ENCODE measurements at regions not wholly inside any gene's neighbourhood (a gene's known extent, or its start where the extent isn't known, plus 50 kb on each side); places are given as distances from the start of the nearest gene placed in this dataset.

DNA sequence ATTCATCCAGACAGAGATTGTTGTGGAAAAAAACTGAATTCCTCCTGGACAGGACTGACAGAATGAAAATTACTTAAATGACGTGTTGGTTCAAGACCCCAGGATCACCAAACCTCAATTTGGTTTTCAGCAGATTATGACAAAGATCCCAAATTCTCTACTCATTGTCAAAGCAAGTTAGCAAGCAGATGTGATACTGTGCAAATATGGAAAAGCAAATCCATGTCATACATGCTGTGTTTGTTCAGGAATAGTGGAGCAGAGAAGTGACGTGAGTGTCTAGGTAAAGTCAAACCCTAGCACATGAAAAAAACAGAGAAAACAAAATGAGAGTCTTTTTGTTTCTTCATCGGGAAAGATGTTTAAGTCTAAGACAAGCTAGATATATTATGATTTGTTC lies 169.2 kb upstream of the NBEA start:
- TF ChIP-seq, protein P1, sequence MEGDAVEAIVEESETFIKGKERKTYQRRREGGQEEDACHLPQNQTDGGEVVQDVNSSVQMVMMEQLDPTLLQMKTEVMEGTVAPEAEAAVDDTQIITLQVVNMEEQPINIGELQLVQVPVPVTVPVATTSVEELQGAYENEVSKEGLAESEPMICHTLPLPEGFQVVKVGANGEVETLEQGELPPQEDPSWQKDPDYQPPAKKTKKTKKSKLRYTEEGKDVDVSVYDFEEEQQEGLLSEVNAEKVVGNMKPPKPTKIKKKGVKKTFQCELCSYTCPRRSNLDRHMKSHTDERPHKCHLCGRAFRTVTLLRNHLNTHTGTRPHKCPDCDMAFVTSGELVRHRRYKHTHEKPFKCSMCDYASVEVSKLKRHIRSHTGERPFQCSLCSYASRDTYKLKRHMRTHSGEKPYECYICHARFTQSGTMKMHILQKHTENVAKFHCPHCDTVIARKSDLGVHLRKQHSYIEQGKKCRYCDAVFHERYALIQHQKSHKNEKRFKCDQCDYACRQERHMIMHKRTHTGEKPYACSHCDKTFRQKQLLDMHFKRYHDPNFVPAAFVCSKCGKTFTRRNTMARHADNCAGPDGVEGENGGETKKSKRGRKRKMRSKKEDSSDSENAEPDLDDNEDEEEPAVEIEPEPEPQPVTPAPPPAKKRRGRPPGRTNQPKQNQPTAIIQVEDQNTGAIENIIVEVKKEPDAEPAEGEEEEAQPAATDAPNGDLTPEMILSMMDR (conservative IDR thresholded peaks at IDR 0.05; ENCODE audit: low read depth): no peak
- CTCF ChIA-PET: no interaction called here
- DNase-seq (ENCODE audit: low spot score): no peak
- POLR2A ChIA-PET (ENCODE audit: low non-redundant PET): no interaction called here
- no peak overlapping the region for H3K27ac ChIP-seq

DNA sequence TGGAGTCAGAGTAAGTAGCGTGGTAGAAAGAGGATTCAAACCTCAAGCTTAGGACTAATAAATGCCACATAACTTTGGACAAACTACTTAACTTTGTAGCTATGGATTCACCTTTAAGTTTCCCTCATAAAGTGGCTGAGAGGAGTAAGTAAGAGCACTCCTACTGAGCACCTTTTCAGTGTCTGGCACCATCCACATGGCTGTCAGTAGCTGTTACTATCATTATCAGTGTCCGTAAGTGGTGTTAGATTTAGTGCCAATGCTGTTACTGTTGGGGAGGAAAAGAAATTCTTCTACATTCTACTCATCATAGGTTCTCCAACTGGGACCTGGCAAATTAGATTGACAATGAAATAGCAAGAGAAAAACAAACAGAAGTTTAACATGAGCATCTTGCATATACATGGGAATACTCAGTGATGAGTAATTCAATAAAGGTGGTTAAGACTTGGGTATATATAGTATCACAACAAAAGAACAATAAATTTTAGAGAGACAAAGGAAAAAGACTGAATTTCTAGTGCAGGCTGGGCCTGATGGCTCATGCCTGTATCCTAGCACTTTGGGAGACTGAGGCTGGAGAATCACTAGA lies 165.6 kb upstream of the NBEA start:
- TF ChIP-seq, protein P1 (conservative IDR thresholded peaks at IDR 0.05; ENCODE audit: low read depth): no peak
- POLR2A ChIA-PET (ENCODE audit: low non-redundant PET): no interaction called here
- no peak overlapping the region for H3K27ac ChIP-seq
- CTCF ChIA-PET: interaction anchor here (0.5 kb wide), 1 partner anchor 190 kb away, joined by 5 read pairs; no protein-coding TSS in a partner anchor
- no peak for DNase-seq (ENCODE audit: low spot score)

DNA sequence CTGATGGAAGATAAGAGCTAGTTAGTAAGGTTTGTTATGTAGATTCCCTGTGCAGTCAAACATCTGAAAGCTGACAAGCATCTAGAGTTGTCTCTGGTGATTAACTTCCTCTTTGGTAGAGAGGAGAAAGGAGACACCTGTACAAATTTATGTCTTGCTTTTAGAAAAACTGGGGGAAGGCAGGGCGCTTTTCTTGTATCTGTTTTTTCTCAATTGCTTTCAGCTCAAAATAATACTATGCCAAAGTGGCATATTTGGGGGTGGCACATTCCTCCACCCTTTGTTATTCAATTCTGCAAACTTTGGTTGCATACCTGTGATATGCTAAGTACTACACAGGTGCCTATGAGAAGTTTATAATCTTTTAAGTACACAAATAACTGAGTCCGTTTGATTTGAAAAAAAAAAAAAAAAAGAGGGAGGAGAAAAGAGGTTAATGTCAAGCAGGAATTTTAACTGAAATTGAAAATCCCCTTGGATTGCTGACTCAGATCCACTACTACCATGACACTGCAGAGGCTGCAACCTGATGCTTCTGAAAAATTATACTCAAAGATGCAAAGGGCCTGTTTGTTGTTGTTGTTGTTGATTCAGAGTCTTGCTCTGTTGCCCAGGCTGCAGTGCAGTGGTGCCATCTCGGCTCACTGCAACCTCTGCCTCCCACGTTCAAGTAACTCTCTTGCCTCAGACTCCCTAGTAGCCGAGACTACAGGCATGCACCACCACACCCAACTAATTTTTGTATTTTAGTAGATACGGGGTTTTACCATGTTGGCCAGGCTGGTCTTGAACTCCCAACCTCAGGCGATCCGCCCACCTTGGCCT lies 164.8 kb upstream of the NBEA start:
- POLR2A ChIA-PET (ENCODE audit: low non-redundant PET): no interaction called here

DNA sequence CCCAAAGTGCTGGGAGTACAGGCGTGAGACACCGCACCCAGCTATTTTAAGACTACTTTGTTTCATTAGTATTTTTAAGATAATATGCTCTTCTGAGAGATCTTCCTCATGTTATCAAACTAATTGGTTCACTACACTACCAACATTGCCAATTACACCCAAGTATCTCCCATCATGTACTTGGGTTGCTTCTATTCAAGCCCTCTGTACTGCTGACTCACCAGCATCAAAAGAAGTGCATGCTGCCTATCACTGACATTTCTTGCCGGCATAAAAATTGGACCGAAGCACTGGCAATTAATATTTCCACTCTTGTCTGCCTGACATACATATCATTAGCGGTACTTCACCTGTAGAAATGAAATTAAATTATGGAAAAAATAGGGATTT lies 164.2 kb upstream of the NBEA start:
- TF ChIP-seq, protein P1 (conservative IDR thresholded peaks at IDR 0.05; ENCODE audit: low read depth): no peak
- ChIA-PET CTCF (no interaction called here), POLR2A (ENCODE audit: low non-redundant PET) (no interaction called here)
- no peak overlapping the region for H3K27ac ChIP-seq
- no peak for DNase-seq (ENCODE audit: low spot score)

More for the DNA sequence above, 164.8 kb upstream of the NBEA start:
- no peak for DNase-seq (ENCODE audit: low spot score)
- TF ChIP-seq, protein P1 (conservative IDR thresholded peaks at IDR 0.05; ENCODE audit: low read depth): no peak
- H3K27ac ChIP-seq: no peak overlapping the region
- CTCF ChIA-PET: no interaction called here

DNA sequence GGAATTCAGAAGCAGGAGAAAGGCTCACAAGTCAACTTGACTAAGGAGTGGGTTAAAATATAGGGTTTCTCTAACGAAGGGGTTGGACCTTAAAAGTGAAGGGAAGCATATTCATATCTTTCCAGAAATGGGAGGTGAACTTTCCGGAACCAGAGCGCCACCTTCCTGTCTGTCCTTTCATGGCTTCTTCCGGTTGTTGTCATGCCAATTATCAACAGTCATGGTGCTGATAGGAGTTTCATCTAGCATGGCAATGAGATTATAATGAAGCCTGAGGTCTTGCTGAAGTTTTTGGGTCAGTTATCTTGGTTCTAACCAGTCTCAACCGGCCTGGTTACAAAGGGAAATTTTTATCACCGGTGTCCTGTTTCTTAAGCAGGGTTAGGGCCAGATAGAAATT lies 162.9 kb upstream of the NBEA start:
- no peak overlapping the region for H3K27ac ChIP-seq
- POLR2A ChIA-PET (ENCODE audit: low non-redundant PET): no interaction called here
- TF ChIP-seq, protein P1 (conservative IDR thresholded peaks at IDR 0.05; ENCODE audit: low read depth): no peak
- DNase-seq (ENCODE audit: low spot score): no peak
- CTCF ChIA-PET: no interaction called here

DNA sequence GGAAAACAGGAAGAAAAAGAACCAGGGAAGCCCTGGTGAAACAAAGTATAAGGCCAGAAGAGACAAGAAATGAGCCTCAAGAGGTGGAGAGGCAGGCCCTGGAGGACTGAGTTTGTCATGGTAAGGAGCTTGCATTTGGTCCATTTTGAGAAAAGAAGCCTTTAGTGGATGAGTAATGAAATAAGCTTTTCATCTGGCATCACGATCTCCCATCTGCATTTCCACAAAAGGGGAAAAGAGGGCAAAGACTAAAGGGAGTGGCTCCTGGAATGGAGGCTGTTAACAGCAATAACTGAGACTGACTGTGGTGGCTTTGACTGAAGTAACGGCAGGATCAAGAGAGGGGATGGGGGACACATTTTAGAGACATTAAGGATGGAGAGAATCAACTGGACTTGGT lies 148.8 kb upstream of the NBEA start:
- TF ChIP-seq, protein P1 (conservative IDR thresholded peaks at IDR 0.05; ENCODE audit: low read depth): no peak
- H3K27ac ChIP-seq: no peak overlapping the region
- no peak for DNase-seq (ENCODE audit: low spot score)
- CTCF ChIA-PET: no interaction called here
- POLR2A ChIA-PET (ENCODE audit: low non-redundant PET): no interaction called here

Data from RWPE1 (cell line).